Activated CD4-positive, alpha-beta T cell treated with anti-CD3 and anti-CD28 coated beads, Interleukin-10, Interleukin-2, amounts not matched to agents 100 ng/mL and 50 ng/mL, durations not matched to agents 16 hours and 8 hours (primary cell): ENCODE measurements at regions not wholly inside any gene's neighbourhood (a gene's known extent, or its start where the extent isn't known, plus 50 kb on each side); places are given as distances from the start of the nearest gene placed in this dataset.
"Not testable (repeated sequence)": the region's sequence is repeated elsewhere in the genome, so short reads cannot be mapped to it uniquely, and the experiment has no call there.

Experiments
- DNase-seq: peaks from one replicate; pipeline ENCODE4 v3.0.0-alpha.2; 2020

GRCh38 chr7:53087274-53087673 lies 51.8 kb downstream of the POM121L12 start:
- no peak for DNase-seq

- no peak for DNase-seq
Observed at GRCh38 chr7:53094191-53094590, 58.8 kb downstream of the POM121L12 start.

GRCh38 chr7:53094827-53095226 lies 59.4 kb downstream of the POM121L12 start:
- no peak for DNase-seq

GRCh38 chr7:53095731-53096501 lies 60.5 kb downstream of the POM121L12 start:
- DNase-seq: no peak

- no peak for DNase-seq
Observed at GRCh38 chr7:53100091-53100490, 64.7 kb downstream of the POM121L12 start.

- no peak for DNase-seq
Observed at GRCh38 chr7:53101026-53101425, 65.6 kb downstream of the POM121L12 start.

GRCh38 chr7:53110425-53110824 lies 75.0 kb downstream of the POM121L12 start:
- no peak for DNase-seq

- DNase-seq: no peak
Observed at GRCh38 chr7:53111031-53111430, 75.6 kb downstream of the POM121L12 start.

- no peak for DNase-seq
Observed at GRCh38 chr7:53113424-53113823, 78.0 kb downstream of the POM121L12 start.

- DNase-seq: no peak
Observed at GRCh38 chr7:53119514-53119941, 84.1 kb downstream of the POM121L12 start.

- DNase-seq: no peak
Observed at GRCh38 chr7:53121374-53121773, 85.9 kb downstream of the POM121L12 start.

- no peak for DNase-seq
Observed at GRCh38 chr7:53131697-53132096, 96.3 kb downstream of the POM121L12 start.

- DNase-seq: no peak
Observed at GRCh38 chr7:53151496-53151895, 116.1 kb downstream of the POM121L12 start.

GRCh38 chr7:53187184-53187583 lies 151.8 kb downstream of the POM121L12 start:
- DNase-seq: not testable (repeated sequence)

- no peak for DNase-seq
Observed at GRCh38 chr7:53191191-53191695, 155.8 kb downstream of the POM121L12 start.

GRCh38 chr7:53191836-53192443 lies 156.5 kb downstream of the POM121L12 start:
- no peak for DNase-seq

- no peak for DNase-seq
Observed at GRCh38 chr7:53205006-53205405, 169.6 kb downstream of the POM121L12 start.

GRCh38 chr7:53209129-53209528 lies 173.7 kb downstream of the POM121L12 start:
- no peak for DNase-seq

GRCh38 chr7:53214463-53214862 lies 179.0 kb downstream of the POM121L12 start:
- no peak for DNase-seq

- no peak for DNase-seq
Observed at GRCh38 chr7:53218730-53219504, 183.5 kb downstream of the POM121L12 start.

GRCh38 chr7:53229202-53229601 lies 193.8 kb downstream of the POM121L12 start:
- no peak for DNase-seq

GRCh38 chr7:53237344-53237913 lies 202.0 kb downstream of the POM121L12 start:
- no peak for DNase-seq

GRCh38 chr7:53238021-53238605 lies 202.7 kb downstream of the POM121L12 start:
- no peak for DNase-seq
